GM23338 (cell line): ENCODE measurements at regions not wholly inside any gene's neighbourhood (a gene's known extent, or its start where the extent isn't known, plus 50 kb on each side); places are given as distances from the start of the nearest gene placed in this dataset.

Source experiments
- CREB1 ChIP-seq: fragments of 250-450 bp; sonication (Bioruptor Pico); IDR thresholded peaks from 2 replicates; pipeline ENCODE4 v1.5.0; 2020; ENCODE audit warnings: low read depth, mild to moderate bottlenecking, moderate library complexity
- CTCF ChIP-seq, 2 experiments: fragments of 200-600 bp in 1 of 2; sonication (generic) in 1 of 2; conservative IDR thresholded peaks; 2 replicates each; pipeline versions ENCODE4 v1.5.1 to v1.6.1; 2016 to 2017; ENCODE audit warnings: antibody characterized with exemption in 2 of 2, low read depth in 2 of 2, mild to moderate bottlenecking in 2 of 2, moderate library complexity in 1 of 2
- EZH2 ChIP-seq: fragments of 200-600 bp; sonication (generic); IDR thresholded peaks from one replicate; pipeline ENCODE4 v1.8.0; 2017; ENCODE audit warnings: antibody characterized with exemption, mild to moderate bottlenecking, low read depth; ENCODE audit not compliant: unreplicated experiment
- EZH2phosphoT487 ChIP-seq: fragments of 200-600 bp; sonication (generic); IDR thresholded peaks from one replicate; pipeline ENCODE4 v1.8.1; 2018; ENCODE audit warnings: antibody characterized with exemption; ENCODE audit not compliant: unreplicated experiment
- JUNB ChIP-seq: IDR thresholded peaks from one replicate; pipeline ENCODE4 v1.6.1; 2016; ENCODE audit warnings: antibody characterized with exemption; ENCODE audit not compliant: unreplicated experiment
- POLR2AphosphoS5 ChIP-seq: IDR thresholded peaks from 2 replicates; pipeline ENCODE4 v1.6.1; 2016; ENCODE audit warnings: antibody characterized with exemption, low read depth
- STAT1 ChIP-seq: IDR thresholded peaks from one replicate; pipeline ENCODE4 v1.6.1; 2016; ENCODE audit warnings: antibody characterized with exemption; ENCODE audit not compliant: unreplicated experiment
- ZNF114 ChIP-seq: fragments of 250-450 bp; sonication (Bioruptor Pico); IDR thresholded peaks from 2 replicates; pipeline ENCODE4 v1.5.0; 2020; ENCODE audit warnings: mild to moderate bottlenecking, moderate library complexity
- TF ChIP-seq, protein P1 (sequence below): IDR thresholded peaks from one replicate; pipeline ENCODE4 v1.6.1; 2018; ENCODE audit warnings: antibody characterized with exemption; ENCODE audit not compliant: unreplicated experiment
- TF ChIP-seq, protein P2 (sequence below): IDR thresholded peaks from 2 replicates; pipeline ENCODE4 v1.6.1; 2016; ENCODE audit warnings: antibody characterized with exemption

DNA sequence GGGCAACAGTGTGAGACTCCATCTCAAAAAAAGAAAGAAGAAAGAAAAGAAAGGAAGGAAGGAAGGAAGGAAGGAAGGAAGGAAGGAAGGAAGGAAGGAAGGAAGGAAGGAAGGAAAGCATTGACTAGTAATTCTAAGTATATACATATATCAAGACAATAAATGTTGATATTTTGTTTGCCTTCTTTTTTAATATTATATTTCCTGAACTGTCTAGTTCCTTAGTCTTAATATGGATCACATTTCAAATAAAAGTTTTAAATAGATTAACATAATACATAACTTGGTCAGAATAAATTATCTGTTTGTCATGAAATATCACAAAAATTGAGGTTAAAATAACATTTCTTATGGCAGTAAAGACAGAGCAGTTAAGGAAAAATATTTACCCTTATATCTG lies 1448.4 kb upstream of the C9orf72 start:
- TF ChIP-seq CTCF (conservative IDR thresholded peaks at IDR 0.05; ENCODE audit: low read depth in 2 of 2) (no peak), CREB1 (CRISPR knock-in tag) (no peak), JUNB (no peak), ZNF114 (CRISPR knock-in tag) (no peak), EZH2 (no peak), POLR2AphosphoS5 (no peak), EZH2phosphoT487 (no peak), STAT1 (no peak)
- TF ChIP-seq, protein P1, sequence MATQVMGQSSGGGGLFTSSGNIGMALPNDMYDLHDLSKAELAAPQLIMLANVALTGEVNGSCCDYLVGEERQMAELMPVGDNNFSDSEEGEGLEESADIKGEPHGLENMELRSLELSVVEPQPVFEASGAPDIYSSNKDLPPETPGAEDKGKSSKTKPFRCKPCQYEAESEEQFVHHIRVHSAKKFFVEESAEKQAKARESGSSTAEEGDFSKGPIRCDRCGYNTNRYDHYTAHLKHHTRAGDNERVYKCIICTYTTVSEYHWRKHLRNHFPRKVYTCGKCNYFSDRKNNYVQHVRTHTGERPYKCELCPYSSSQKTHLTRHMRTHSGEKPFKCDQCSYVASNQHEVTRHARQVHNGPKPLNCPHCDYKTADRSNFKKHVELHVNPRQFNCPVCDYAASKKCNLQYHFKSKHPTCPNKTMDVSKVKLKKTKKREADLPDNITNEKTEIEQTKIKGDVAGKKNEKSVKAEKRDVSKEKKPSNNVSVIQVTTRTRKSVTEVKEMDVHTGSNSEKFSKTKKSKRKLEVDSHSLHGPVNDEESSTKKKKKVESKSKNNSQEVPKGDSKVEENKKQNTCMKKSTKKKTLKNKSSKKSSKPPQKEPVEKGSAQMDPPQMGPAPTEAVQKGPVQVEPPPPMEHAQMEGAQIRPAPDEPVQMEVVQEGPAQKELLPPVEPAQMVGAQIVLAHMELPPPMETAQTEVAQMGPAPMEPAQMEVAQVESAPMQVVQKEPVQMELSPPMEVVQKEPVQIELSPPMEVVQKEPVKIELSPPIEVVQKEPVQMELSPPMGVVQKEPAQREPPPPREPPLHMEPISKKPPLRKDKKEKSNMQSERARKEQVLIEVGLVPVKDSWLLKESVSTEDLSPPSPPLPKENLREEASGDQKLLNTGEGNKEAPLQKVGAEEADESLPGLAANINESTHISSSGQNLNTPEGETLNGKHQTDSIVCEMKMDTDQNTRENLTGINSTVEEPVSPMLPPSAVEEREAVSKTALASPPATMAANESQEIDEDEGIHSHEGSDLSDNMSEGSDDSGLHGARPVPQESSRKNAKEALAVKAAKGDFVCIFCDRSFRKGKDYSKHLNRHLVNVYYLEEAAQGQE: no peak
- TF ChIP-seq, protein P2, sequence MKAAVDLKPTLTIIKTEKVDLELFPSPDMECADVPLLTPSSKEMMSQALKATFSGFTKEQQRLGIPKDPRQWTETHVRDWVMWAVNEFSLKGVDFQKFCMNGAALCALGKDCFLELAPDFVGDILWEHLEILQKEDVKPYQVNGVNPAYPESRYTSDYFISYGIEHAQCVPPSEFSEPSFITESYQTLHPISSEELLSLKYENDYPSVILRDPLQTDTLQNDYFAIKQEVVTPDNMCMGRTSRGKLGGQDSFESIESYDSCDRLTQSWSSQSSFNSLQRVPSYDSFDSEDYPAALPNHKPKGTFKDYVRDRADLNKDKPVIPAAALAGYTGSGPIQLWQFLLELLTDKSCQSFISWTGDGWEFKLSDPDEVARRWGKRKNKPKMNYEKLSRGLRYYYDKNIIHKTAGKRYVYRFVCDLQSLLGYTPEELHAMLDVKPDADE: no peak
